GM19193 (cell line): ENCODE measurements at regions not wholly inside any gene's neighbourhood (a gene's known extent, or its start where the extent isn't known, plus 50 kb on each side); places are given as distances from the start of the nearest gene placed in this dataset.

ENCODE experiments used
- POLR2A ChIP-seq: IDR thresholded peaks from 4 replicates; pipeline ENCODE4 v1.6.1; 2011; ENCODE audit not compliant: insufficient read depth, insufficient read length; ENCODE audit errors: extremely low read depth

DNA sequence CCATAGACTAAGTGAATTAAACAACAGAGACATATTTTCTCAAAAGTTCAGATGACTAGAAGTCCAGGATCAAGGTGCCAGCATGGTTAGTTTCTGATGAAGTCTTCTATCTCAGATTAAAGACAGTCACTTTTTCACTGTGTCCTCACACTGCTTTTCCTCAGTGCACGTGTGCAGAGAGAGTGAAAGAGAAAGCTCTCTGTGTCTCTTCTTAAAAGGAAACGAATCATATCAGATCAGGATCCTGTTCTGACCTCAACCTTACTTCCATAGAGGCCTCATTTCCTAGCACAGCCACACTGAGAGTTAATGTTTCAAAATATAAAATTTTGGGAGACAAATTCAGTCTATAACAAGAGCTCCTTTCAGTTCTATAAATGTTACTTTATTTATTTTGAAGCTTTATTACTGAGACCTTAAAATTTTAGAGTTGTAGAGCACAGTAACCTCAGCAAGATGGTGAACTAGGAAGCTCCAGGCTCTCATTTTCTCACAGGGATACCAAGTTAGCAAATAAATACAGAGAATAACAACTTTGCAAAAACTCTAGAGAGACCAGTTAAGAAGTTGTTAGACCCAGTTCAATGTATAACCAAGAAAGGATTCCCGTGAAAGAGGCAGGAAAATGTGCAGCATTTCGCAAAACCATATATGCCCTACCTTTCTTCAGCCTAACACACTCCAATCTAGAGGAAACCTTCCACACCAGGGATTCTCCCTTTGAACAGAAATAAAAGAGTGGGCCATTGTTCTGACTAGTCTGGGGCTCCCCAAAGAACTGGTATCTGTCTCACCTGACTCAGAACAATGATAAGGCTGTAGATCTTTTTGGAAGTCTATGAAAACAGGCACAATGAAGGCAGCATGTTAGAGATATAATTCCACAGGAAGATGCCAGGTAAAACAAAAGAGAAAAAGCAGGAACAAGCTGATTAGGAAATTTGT, 372.2 kb downstream of the MRPL39 start:
- no peak for TF ChIP-seq POLR2A

DNA sequence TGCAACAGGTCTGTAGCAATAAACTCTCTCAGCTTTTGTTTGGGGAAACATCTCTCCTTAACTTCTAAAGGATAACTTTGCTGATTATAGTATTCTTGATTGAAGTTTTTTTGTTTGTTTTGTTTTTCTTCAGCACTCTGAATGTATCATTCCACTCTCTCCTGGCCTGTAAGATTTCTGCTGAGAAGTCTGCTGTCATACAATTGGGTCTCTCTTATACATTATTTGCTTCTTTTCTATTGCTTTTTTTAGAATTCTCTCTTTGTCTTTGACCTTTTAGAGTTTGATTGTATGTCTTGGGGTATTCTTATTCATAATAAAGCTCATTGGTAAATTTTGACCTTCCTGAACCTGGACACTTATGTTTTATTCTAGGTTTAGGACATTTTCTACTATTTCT, 386.3 kb downstream of the MRPL39 start:
- no peak for TF ChIP-seq POLR2A

DNA sequence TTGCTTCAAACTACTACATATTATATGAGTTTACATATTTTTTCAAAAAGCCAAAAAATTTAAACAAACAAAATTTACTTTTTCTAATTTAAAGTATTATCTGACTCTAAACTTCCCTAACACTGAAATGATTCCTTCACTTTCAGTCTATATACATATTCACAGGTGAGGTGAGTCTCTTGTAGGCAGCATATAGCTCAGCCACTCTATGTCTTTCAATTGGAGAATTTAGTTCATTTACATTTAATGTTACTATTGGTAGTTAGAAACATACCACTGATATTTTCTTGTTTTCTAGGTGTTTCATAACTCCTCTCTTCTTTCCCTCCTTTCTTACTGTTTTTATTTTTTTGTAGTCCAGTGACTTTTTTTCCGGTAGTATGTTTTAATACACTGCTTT, 387.1 kb downstream of the MRPL39 start:
- TF ChIP-seq POLR2A, result no peak

DNA sequence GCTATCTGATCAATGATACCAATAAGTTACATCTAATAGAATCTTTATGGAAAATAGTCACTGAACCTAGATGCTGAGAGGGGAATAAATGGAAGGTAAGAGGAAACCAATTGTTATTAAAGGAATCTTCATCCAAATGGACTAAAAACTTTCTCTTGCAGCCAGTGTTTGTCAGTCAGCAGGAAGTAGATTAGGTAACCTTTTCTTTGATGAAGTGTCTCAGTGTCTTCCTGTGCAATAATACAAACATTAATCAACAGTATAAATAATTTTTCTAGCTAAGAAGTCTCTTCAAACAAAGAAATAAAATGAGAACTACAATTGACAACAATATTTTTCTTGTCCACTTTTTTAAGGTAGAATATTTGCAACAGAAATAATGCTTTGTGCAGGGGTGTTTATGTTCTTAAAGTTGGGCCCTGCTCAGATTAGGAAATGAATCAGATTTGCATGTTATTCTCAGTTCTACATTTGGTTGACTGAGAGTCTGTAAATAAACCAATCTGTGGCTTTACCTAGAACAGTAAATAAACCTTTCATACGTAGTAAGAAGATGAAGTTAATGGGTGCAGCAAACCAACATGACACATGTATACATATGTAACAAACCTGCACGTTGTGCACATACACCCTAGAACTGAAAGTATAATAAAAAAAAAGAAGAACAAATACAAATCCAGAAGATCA, 391.4 kb downstream of the MRPL39 start:
- TF ChIP-seq POLR2A, result no peak

DNA sequence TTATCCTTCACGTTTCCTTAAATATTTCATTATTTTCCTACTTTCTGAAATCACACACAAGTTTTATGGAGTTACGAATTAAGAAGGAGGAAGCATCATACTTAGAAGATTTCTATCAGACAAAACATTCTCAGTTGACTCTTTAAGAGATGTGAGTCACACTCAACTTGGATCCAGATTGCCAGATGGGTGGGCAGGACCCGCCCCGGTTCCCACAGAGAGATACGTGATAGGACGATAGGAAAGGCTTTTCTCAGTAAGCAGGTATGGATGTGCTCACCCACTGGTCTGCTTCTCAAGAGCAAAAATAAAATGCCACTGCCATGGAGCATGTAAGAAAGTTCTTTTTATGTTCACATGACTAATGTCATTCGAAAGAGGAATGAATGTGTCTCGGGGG, 392.6 kb downstream of the MRPL39 start:
- no peak for TF ChIP-seq POLR2A

DNA sequence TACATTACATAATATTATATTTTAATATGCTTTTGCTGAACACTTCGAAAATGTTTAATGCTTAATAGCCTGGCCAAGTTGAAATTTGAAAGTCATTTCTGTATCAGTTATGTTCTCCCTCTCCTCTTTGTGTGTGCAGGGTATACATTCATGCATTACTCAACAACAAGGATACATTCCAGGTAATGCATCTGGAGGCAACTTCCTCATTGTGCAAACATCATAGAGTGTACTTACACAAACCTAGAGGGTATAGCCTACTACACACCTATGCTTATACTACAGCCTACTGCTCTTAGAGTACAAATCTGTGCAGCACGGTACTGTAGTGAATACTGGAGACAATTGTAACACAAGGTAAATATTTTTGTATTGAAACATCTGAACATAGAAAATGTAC, 407.3 kb downstream of the MRPL39 start:
- TF ChIP-seq POLR2A, result no peak

DNA sequence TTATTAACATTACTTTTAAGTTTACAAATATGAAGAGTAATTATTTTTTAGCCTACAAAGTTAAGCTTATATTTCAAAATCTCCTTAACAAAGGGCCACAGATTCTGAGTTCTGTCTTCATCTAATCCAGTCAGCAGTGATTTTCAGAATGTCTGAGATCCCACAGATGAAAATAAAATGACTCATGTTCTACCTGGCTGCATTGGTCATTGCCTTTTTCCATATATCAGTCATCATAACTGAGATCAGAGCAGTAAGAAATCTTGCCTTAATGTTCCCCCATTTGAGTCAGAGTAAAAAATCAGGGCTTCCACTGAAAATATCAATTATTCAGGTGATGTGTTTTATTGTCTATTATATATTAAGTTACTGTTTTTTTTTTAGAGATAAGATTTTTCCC, 416.1 kb downstream of the MRPL39 start:
- TF ChIP-seq POLR2A, result no peak

DNA sequence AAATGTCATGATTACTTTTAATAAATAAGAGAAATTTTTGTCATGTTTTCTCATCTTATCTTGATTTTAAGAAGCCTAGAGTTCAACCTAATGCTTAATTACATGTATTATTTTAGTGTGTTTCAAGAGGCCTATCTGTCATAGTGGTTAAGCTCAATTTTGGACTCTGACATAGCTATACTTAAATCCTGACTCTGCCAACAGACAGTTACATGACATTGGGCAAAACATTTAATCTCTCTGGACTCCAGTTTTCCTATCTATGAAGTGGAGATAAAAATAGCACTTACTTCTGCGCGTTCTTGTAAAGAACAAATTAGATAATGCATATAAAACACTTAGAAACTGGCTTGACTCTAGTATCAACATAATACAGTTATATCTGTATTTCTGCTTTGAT, 417.8 kb downstream of the MRPL39 start:
- no peak for TF ChIP-seq POLR2A

DNA sequence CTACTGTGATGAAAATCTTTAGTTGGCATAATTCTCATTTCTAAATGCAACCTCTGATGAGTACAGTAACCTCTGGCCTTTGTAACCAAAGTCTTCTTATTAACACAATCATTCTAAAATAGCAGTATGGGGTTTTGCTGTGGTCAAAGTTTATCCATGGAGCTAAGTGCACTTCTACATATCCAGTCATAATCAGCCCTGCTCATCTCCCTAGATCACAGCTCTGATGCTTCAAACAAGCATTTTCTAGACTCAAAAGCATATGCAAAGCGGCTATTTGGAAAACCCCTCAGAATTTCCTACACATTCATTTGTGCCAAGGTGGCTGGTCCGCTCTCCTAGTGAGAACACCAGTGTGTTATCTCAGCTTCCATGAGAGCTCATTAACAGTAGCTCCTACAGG, 418.6 kb downstream of the MRPL39 start:
- TF ChIP-seq POLR2A, result no peak

DNA sequence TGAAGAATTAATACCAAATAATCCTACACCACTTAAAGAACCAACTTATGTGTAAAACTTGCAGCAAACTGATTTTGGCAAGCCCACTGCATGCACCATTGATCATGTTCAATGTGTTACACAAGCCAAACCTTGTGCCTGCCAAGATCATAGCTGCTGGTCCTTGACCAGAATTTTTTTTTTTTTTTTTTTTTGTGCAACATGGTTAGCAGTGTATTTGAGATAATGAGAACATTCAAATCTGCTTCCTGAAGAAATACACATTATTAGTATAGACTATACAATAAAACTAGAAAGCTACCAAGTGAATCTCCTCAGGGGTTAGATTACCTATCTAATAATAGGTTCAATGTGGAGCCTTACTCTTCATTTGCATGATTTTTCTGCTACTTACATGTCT, 421.0 kb downstream of the MRPL39 start:
- TF ChIP-seq POLR2A, result no peak

DNA sequence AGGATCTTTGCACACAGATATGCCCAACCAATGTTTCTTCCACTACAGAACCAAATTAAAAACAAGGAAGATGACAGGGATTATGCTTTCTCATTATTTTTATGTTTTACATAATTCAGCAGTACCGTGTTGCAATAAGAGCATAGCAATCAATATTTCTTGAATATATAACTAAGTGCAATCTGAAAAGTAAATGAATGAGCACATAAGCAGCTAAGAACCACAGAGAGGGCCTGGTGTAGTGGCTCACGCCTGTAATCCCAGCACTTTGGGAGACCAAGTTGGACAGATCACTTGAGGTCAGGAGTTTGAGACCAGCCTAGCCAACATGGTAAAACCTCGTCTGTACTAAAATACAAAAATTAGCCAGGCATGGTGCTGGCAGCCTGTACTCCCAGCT, 423.7 kb downstream of the MRPL39 start:
- no peak for TF ChIP-seq POLR2A

DNA sequence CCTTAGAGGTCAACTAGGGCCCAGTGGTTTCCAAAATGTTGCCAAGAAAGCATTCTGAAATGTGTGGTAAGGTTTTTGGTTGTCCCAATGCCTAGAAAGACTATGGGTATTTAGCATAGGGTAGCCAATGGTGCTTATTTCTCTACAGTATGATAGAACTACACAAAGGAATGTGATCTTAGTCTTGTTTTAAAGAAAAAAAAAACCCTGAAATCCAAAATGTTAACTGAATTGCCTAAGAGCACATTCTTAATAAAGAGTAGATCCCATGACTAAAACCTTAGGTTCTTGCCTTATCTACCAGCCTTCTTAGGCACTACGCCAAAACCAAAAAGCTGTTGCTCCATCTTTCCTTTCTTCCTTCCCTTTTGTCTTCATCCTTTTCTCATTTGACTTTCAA, 428.2 kb downstream of the MRPL39 start:
- no peak for TF ChIP-seq POLR2A

DNA sequence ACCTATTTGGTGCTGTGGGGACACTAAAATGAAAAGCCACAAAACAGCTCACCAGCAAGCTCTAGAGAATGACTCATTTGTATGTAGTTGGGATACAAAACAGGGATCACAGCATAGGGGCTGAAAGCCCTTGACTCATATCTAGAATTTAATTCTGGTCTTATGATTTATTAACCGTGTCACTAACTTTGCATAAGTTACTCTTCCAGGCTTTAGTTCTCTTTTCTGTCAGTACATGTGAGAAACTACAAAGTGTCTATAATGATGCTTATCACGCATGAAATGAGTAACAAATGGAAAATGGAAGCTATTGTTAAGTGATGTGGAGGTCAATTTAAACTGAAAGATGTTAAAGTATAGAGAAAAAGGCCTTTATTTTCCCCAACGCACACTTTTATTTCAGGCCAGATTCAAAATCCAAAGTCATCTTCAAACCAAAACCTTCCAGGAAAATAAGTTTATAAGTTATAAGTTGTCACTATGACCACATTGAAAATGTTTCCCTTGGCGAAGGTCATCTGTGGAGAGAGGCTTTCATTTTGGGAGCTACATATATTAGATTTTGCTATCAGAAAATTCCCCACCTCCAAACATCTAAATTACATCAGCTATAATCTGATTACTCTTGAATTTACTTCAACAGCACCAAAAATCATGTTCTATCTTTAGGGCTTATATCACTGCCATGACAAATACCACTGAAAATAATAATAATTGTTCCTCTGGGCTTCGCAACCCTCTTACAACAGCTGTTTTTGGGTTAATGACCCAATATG, 430.5 kb downstream of the MRPL39 start:
- TF ChIP-seq POLR2A, result no peak

DNA sequence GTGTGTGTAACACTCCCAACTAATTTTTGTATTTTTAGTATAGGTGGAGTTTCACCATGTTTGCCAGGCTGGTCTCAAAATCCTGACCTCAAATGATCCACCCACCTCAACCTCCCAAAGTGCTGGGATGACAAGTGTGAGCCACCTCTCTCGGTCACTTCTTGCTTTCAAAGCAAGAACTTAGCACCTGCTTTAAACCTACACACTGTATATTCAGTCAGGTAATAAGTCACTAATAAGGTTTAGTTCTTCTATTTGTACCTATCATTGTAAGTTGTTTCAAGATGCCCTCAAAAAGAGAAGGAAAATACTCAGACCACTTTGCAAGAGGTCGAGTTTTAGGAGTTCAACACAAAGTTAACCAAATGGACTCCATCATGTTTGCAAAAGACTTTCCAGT, 431.3 kb downstream of the MRPL39 start:
- no peak for TF ChIP-seq POLR2A

DNA sequence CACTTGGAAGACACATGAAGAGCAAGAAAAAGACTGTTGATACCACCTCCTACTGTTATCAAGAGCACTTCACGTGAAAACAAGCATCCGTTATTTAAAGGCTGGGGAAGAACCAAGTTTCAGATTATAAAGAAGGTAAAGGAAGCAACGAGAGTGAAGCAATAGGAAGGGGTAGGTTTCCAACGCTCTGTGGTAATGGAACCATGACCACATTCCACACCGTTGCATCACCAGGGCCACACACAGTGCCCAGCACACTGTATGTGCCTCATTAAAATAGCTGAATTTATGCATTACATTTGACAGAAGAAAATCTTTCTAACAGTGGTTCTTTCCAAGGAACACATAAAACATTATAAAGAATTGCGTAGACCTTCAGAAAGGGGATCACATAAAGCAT, 435.8 kb downstream of the MRPL39 start:
- TF ChIP-seq POLR2A, result no peak

DNA sequence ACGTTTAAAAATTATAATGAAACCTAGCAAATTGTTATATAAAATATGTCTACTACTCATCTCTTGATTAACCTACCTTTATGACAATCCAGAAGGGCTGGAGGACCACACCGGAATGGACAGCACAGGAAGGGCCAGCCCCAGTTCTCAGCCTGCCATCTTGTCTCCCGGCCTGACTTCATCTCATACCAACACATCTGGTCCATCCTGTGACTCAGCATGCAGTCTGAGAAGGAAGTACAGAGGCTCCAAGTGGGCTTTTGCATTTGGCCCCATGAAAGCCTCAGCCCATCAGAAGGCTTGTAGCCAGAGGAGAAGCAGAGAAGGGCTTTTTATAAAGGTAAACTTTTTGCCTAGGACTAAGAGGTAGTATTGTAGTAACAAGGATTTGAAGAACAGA, 436.6 kb downstream of the MRPL39 start:
- no peak for TF ChIP-seq POLR2A

DNA sequence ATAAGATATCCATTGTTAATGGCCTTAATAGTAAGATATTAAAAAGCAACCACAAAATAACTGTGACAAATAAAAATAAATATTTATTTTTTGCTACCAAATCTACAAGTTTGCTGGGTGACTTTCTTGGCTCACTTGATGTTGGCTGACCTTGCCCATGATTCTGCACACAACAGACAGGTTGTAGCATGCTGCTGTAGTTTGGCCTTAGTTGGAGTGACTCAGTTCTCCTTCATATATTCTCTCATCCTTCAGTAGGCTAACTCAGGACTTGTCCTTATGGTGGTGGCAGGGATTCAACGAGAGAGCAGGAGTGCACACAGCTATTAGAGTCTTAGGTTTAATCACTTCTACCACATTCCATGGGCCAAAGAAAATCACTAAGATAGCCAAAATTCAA, 437.9 kb downstream of the MRPL39 start:
- TF ChIP-seq POLR2A, result no peak
